Common myeloid progenitor, CD34-positive (primary cell): ENCODE measurements at regions not wholly inside any gene's neighbourhood (a gene's known extent, or its start where the extent isn't known, plus 50 kb on each side); places are given as distances from the start of the nearest gene placed in this dataset.

ENCODE experiments used
- CTCF ChIA-PET: fragments of 350-600 bp; sonication (Branson Sonifier 250); formaldehyde crosslinking; loops from one replicate; lab custom pipeline; 2021; ENCODE audit warnings: antibody characterized with exemption; lab: Charles Lee
- POLR2A ChIA-PET: fragments of 350-600 bp; sonication (Branson Sonifier 250); formaldehyde crosslinking; loops from one replicate; lab custom pipeline; 2021; ENCODE audit warnings: antibody characterized with exemption; lab: Charles Lee
- DNase-seq, 3 donors: peaks; one replicate each; pipeline versions ENCODE4 v3.0.0 to v3.0.0-alpha.2; 2013
- H3K27ac ChIP-seq, 2 experiments: 1 replicate in 1 of 2; 2 replicates in 1 of 2; pipeline ENCODE4 v1.7.0; 2013; ENCODE audit warnings: inconsistent platforms in 2 of 2, low read length in 2 of 2, mild to moderate bottlenecking in 2 of 2, low read depth in 1 of 2, moderate library complexity in 1 of 2; ENCODE audit not compliant: severe bottlenecking in 2 of 2, insufficient read depth in 1 of 2, poor library complexity in 1 of 2
- H3K27me3 ChIP-seq, 5 experiments: replicated peaks in 2 of 5; 1 replicate in 3 of 5; 2 replicates in 2 of 5; pipeline versions ENCODE4 v1.6.1 to v1.7.0; 2013; ENCODE audit warnings: low read length in 4 of 5, mild to moderate bottlenecking in 2 of 5, moderate library complexity in 2 of 5, inconsistent platforms in 1 of 5; ENCODE audit not compliant: insufficient read depth in 5 of 5, control insufficient read depth in 4 of 5
- H3K36me3 ChIP-seq, 4 experiments: 1 replicate in 2 of 4; 2 replicates in 2 of 4; pipeline versions ENCODE4 v1.6.1 to v1.7.0; 2013; ENCODE audit warnings: low read length in 3 of 4, control low read depth in 1 of 4, mild to moderate bottlenecking in 1 of 4; ENCODE audit not compliant: control insufficient read depth in 4 of 4, insufficient read depth in 4 of 4
- H3K4me1 ChIP-seq, 4 experiments: 1 replicate in 3 of 4; 2 replicates in 1 of 4; pipeline versions ENCODE4 v1.6.1 to v1.7.1; 2013; ENCODE audit warnings: low read length in 3 of 4, mild to moderate bottlenecking in 3 of 4, control low read depth in 1 of 4, inconsistent platforms in 1 of 4, moderate library complexity in 1 of 4; ENCODE audit not compliant: control insufficient read depth in 4 of 4, insufficient read depth in 4 of 4; ENCODE audit errors: control extremely low read depth in 1 of 4
- H3K4me3 ChIP-seq, 7 experiments: 1 replicate in 4 of 7; 2 replicates in 3 of 7; pipeline versions ENCODE4 v1.5.1 to v1.7.0; 2013; ENCODE audit warnings: mild to moderate bottlenecking in 7 of 7, low read length in 6 of 7, moderate library complexity in 6 of 7, inconsistent platforms in 2 of 7, low read depth in 2 of 7, control low read depth in 1 of 7; ENCODE audit not compliant: insufficient read depth in 4 of 7, control insufficient read depth in 1 of 7; ENCODE audit errors: extremely low read depth in 1 of 7
- H3K9me3 ChIP-seq, 5 experiments: 1 replicate in 4 of 5; 2 replicates in 1 of 5; pipeline versions ENCODE4 v1.6.1 to v1.7.1; 2013; ENCODE audit warnings: low read length in 4 of 5, mild to moderate bottlenecking in 2 of 5, inconsistent platforms in 1 of 5, low read depth in 1 of 5, moderate library complexity in 1 of 5; ENCODE audit not compliant: control insufficient read depth in 4 of 5, insufficient read depth in 2 of 5; ENCODE audit errors: control extremely low read depth in 1 of 5
- WGBS: methylation state at CpG from one replicate; pipeline ENCODE4 v1.1.5; 2013; ENCODE audit not compliant: insufficient coverage; 5-methylcytosine and 5-hydroxymethylcytosine counted together

GRCh38 chr2:150783896-150784295 is 296.4 kb upstream of the RND3 start:
- H3K4me1 ChIP-seq: no peaks in the 10 kb centered on the region
- POLR2A ChIA-PET: no interaction called here
- DNase-seq: no peak
- CTCF ChIA-PET: no interaction called here
- 93% methylated on average over 3 of the region's 4 CpGs for WGBS
- no peaks in the 10 kb centered on the region for H3K9me3 ChIP-seq
- no peak overlapping the region for H3K4me3 ChIP-seq
- H3K27ac ChIP-seq: no peak overlapping the region
- no peaks in the 10 kb centered on the region for H3K27me3 ChIP-seq
- no peaks in the 10 kb centered on the region for H3K36me3 ChIP-seq

GRCh38 chr2:150783015-150783414 is 295.5 kb upstream of the RND3 start:
- no peaks in the 10 kb centered on the region for H3K27me3 ChIP-seq
- H3K4me3 ChIP-seq: no peak overlapping the region
- H3K4me1 ChIP-seq: no peaks in the 10 kb centered on the region
- no peak for DNase-seq
- 100% methylated on average over 2 of the region's 3 CpGs for WGBS
- ChIA-PET CTCF (no interaction called here), POLR2A (no interaction called here)
- H3K36me3 ChIP-seq: no peaks in the 10 kb centered on the region
- H3K27ac ChIP-seq: no peak overlapping the region
- no peaks in the 10 kb centered on the region for H3K9me3 ChIP-seq

GRCh38 chr2:150782613-150783012 is 295.1 kb upstream of the RND3 start:
- H3K9me3 ChIP-seq: no peaks in the 10 kb centered on the region
- H3K27ac ChIP-seq: no peak overlapping the region
- 100% methylated on average over 3 of the region's 3 CpGs for WGBS
- CTCF ChIA-PET: no interaction called here
- H3K36me3 ChIP-seq: no peaks in the 10 kb centered on the region
- POLR2A ChIA-PET: no interaction called here
- H3K4me3 ChIP-seq: no peak overlapping the region
- H3K4me1 ChIP-seq: no peaks in the 10 kb centered on the region
- H3K27me3 ChIP-seq: no peaks in the 10 kb centered on the region
- no peak for DNase-seq

- WGBS: 88% methylated on average over 5 of the region's 7 CpGs
- H3K4me1 ChIP-seq: no peaks in the 10 kb centered on the region
- ChIA-PET POLR2A (no interaction called here), CTCF (no interaction called here)
- H3K9me3 ChIP-seq: no peaks in the 10 kb centered on the region
- H3K36me3 ChIP-seq: no peaks in the 10 kb centered on the region
- H3K27ac ChIP-seq: no peak overlapping the region
- H3K27me3 ChIP-seq: no peaks in the 10 kb centered on the region
- no peak overlapping the region for H3K4me3 ChIP-seq
- no peak for DNase-seq
Measured at GRCh38 chr2:150781142-150781541, 293.7 kb upstream of the RND3 start.

- ChIA-PET POLR2A (no interaction called here), CTCF (no interaction called here)
- DNase-seq: no peak
- no peaks in the 10 kb centered on the region for H3K4me1 ChIP-seq
- H3K9me3 ChIP-seq: peaks cover 0 to 3% (median 0%) of the 10 kb centered on the region in 5 experiments
- no peak overlapping the region for H3K4me3 ChIP-seq
- WGBS: 14% methylated on average over 1 of the region's 1 CpG
- H3K36me3 ChIP-seq: no peaks in the 10 kb centered on the region
- no peaks in the 10 kb centered on the region for H3K27me3 ChIP-seq
- H3K27ac ChIP-seq: no peak overlapping the region
Measured at GRCh38 chr2:150778828-150779227, 291.4 kb upstream of the RND3 start.

GRCh38 chr2:150769421-150769820 is 282.0 kb upstream of the RND3 start:
- 91% methylated on average over 1 of the region's 1 CpG for WGBS
- DNase-seq: no peak

GRCh38 chr2:150767991-150768746 is 280.7 kb upstream of the RND3 start:
- no peaks in the 10 kb centered on the region for H3K36me3 ChIP-seq
- DNase-seq: no peak
- no peaks in the 10 kb centered on the region for H3K9me3 ChIP-seq
- WGBS: 86% methylated on average over 1 of the region's 5 CpGs
- CTCF ChIA-PET: no interaction called here
- no peaks in the 10 kb centered on the region for H3K4me1 ChIP-seq
- H3K27me3 ChIP-seq: no peaks in the 10 kb centered on the region
- H3K4me3 ChIP-seq: no peak overlapping the region
- POLR2A ChIA-PET: no interaction called here
- H3K27ac ChIP-seq: no peak overlapping the region

More at GRCh38 chr2:150769421-150769820, 282.0 kb upstream of the RND3 start:
- Histone ChIP-seq H3K27ac (no peak overlapping the region), H3K36me3 (no peaks in the 10 kb centered on the region), H3K4me3 (no peak overlapping the region), H3K27me3 (no peaks in the 10 kb centered on the region), H3K9me3 (no peaks in the 10 kb centered on the region), H3K4me1 (no peaks in the 10 kb centered on the region)
- CTCF ChIA-PET: no interaction called here
- POLR2A ChIA-PET: interaction anchor here (0.7 kb wide), 1 partner anchor 8 kb away, joined by 4 read pairs; no protein-coding TSS in a partner anchor
